GM19455 (cell line): ENCODE measurements at regions not wholly inside any gene's neighbourhood (a gene's known extent, or its start where the extent isn't known, plus 50 kb on each side); places are given as distances from the start of the nearest gene placed in this dataset.

ENCODE experiments used
- ATAC-seq: cut with Tn5 transposase; IDR thresholded peaks from one replicate; pipeline ENCODE4 v1.9.1; 2021; ENCODE audit not compliant: unreplicated experiment

GRCh38 chr16:65988024-65988595 lies 378.4 kb upstream of the CDH5 start:
- no peak for ATAC-seq

GRCh38 chr16:65984296-65984695 lies 382.2 kb upstream of the CDH5 start:
- ATAC-seq: no peak

DNA sequence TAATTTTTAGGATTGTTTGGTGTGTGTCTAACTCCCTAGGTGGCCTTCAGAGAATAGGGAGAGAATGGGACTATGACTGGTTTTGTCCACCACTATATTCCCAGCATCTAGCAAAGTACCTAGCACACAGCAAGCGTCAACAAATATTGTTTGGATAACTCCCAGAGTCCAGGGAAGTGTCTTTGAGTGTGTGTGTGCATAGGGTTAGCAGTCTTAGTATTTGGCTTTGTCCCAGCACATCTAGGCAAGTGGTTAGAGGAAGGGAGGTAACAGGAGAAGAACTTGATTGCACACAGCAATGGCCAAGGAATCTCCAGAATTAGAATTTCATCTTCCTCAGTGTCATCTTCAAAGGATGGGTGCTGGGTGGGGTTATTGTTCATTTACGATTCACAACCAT lies 385.4 kb upstream of the CDH5 start:
- no peak for ATAC-seq

- ATAC-seq: no peak
Measured at GRCh38 chr16:65975049-65975708, 391.3 kb upstream of the CDH5 start.

DNA sequence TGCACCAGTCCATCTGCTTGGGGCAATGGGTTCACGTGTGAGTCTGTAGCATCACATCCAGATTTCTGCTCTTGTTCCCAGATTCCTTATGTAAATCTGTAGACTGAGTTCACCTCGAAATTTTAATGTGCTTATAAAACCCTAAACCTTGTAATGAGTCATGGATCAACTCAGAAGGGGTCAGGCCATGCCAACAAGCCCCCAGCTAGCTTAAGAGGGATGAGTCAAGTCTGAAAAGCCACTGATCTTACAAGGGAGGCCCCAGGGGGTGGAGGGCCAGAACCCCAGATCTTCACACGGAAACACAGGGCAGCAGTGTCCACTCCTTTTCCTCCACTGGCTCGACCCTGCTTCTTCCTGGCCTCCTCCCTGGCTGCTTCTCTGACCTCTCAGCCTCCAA lies 399.1 kb upstream of the CDH5 start:
- ATAC-seq: no peak

- ATAC-seq: no peak
Measured at GRCh38 chr16:65965628-65966027, 400.9 kb upstream of the CDH5 start.

DNA sequence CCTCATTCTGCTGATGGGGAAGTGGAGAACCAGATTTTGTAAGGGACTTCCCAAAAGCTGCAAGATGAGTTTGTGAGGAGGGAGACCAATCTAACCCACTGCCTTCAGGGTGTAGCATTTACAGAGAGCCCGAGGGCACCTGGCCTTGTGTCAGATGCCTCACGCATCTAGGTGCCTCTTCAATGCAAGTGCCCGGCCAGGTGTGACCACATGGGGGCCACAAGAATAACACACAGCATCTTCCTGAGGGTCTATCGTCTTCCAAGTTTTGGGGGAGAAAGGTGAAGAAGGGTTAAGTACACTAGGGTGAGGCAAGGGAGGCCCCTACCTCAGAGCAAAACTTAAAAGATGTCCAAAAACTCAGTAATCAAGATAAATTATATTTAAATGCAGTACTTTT lies 401.7 kb upstream of the CDH5 start:
- no peak for ATAC-seq

DNA sequence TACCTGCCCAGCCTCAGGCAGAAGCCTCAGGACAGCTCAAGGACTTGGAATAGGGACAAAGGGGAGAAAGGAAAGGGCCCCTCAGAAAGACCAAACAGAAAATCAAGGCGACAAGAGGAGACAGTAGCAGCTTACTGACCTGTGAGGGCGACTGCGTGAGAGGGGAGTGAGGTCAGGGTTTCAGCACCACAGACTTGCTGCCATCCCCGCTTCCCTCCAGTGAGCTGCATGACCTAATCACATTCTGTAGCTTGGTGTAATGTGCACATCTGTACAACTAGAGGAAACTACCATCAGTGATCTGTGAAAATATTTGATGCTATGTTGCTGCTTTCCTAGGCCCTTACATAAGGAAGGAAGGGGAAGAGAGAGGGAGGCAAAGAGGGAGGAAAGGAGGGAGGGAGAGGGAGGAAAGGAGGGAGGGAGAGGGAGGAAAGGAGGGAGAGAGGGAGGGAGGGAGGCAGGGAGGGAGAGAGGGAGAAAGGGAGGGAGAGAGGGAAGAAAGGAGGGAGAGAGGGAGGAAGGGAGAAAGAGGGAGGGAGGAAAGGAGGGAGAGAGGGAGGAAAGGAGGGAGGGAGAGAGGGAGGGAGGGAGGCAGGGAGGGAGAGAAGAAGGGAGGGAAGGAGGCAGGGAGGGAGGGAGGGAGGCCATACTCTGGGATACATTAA lies 404.9 kb upstream of the CDH5 start:
- ATAC-seq: no peak

DNA sequence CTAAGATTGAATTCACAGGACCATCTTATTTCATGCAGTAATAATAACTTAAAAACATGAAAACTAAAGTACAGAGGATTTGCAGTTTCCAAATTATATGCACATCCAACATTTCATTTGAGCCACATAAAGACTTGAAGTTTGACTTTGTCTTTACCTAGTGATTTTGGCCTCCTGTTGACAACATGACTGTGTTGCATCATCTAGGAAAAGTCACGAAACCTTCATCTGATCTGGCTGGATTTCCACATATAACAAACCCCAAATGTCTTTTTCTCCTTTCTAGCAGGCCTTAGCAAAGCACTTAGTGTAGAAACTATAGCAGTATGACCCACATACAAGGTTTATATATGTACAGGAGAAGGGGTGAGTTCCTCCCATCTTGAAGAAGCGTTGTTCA lies 406.5 kb upstream of the CDH5 start:
- no peak for ATAC-seq

- no peak for ATAC-seq
Measured at GRCh38 chr16:65958086-65958485, 408.4 kb upstream of the CDH5 start.

DNA sequence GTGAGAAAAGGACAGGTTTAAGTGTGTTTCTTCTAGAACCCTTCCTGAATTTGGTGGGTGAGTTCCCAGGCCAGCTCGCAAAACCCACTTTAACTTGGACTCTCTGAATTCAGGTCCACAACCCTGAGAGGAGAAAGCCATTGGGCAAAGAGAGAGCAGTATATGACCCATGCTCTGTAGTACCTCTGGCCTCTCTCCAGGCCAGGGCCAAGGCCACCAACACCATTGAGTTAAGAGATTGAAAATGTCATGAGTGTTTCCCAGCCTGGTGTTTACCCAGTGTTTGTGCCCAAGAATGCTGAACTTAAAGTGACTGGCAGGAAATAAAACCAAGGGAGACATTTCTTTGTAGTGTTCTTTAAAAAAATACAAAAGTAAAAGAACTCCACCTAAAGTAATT lies 410.4 kb upstream of the CDH5 start:
- no peak for ATAC-seq

DNA sequence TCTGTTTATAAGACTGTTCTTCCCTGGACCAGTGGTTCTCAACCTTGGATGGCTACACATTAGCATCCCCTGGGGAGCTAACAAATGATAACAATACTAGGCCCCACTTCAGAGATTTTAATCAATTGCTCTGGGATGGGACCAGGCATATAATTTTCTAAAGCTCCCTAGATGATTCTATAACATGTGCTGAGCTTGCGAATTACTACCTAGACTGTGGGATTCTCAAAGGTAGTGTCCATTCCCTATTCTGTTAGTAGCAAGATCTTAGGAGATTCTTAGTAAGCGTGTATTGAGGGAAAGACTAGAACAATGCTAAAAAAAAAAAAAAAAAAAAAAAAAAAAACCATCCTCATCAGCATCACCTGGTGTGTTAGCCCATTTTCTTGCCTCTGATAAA lies 412.0 kb upstream of the CDH5 start:
- ATAC-seq: no peak

GRCh38 chr16:65950211-65950610 lies 416.3 kb upstream of the CDH5 start:
- ATAC-seq: no peak

GRCh38 chr16:65948361-65948760 lies 418.1 kb upstream of the CDH5 start:
- no peak for ATAC-seq

DNA sequence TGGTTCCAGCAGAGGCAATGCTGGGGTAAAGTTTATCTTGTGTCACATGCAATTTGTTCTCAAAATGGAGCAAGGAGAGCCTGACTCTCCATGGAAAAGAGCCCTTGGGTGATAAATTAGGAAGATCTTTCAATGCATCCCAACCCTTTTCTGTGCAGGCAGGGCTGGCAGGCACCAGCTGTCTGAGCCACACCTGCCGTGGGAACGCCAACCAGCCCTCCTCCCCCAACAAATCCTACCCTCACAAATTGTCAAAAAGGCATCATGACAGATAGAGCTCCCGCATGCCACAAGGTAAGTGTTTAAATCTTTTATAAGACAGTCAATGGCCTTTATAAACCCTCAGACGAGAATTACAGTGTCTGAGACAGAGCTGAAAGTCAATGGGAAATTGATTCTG lies 418.5 kb upstream of the CDH5 start:
- no peak for ATAC-seq

DNA sequence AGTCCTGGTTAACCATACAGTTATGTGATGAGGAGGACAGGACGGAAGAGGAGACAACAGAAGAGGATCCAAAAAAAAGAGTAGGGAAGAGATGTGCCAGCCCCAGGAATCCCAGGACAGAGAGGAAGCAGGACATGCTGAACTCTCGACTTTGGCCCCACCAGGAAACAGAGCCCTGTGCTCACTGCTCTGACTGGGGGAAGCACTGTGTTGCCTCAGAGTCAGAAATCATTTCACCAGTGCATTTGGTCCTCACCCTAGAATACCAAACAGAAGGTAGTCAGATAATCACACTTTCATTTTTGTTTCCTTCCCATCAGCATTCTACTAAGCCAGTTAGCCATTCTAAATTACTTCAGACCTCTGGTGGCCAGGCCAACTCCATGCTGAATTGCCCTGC lies 421.0 kb upstream of the CDH5 start:
- ATAC-seq: no peak

GRCh38 chr16:65944361-65944760 lies 422.1 kb upstream of the CDH5 start:
- no peak for ATAC-seq

DNA sequence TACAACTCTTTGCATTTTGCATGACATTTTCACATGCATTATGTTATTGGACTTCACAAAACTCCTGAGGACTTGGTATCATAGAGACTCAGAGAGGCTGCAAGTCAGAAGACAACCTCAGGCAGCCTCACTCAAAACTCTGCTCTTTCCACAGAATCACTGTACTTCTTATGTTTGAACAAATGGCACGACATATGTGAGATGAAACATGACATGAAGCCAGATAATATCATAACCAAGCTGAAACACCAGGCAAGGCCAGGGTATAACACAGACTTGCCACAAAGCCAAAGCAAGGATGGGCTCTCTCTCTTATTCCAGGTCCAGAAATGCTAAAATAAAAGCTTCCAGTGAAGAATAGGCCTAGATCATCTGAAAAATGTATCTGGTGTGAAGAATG lies 425.8 kb upstream of the CDH5 start:
- no peak for ATAC-seq

- ATAC-seq: no peak
Measured at GRCh38 chr16:65938083-65938482, 428.4 kb upstream of the CDH5 start.

DNA sequence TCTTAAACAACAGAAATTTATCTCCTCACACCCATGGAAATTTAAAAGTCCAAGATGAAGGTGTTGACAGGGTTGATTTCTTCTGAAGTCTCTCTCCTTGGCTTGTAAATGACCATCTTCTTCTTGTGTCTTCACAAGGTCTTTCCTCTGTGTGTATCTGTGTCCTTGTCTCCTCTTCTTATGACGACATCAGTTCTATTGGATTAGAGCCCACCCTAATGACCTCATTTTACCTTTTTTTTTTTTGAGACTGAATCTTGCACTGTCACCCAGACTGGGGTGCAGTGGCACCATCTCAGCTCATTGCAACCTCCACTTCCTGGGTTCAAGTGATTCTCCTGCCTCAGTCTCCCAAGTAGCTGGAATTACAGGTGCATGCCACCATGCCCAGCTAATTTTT lies 429.0 kb upstream of the CDH5 start:
- no peak for ATAC-seq

GRCh38 chr16:65936096-65936495 lies 430.4 kb upstream of the CDH5 start:
- ATAC-seq: no peak

DNA sequence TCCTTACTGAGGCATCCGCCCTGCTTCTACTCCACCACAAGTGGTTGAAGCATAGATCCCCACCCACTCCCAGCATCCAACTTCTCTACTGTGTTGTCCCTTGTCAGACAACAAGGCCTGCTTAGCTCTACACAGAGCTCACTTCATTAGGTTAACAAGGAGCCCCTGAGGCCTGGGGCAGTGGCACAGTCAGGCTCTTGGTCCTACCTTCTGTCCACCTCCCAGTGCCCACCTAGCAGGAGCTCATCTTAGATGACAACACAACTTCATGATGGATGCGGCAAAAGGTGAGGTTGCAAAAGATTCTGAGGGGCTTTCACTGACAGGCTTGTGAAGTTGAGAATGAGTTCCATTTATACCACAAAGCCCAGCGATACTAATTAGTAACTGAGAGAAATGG lies 432.0 kb upstream of the CDH5 start:
- no peak for ATAC-seq

DNA sequence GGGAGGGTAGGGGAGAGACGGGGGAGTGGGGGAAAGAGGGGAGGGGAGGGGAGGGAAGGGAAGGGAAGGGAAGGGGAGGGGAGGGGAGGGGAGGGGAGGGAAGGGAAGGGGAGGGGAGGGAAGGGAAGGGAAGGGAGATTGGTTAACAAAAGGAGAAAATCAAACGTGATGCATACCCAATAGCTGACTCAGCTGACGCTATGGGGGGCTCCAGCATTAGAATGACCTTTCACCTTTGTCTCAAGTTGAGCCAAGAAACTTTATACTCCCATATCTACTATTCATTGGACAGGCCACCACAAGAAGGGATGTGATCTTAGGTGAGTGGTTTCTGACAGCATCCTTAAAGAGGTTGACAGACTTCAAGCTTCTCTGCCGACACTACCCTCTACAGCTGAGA lies 432.8 kb upstream of the CDH5 start:
- ATAC-seq: no peak
